Skeletal muscle satellite cell (primary cell): ENCODE measurements at regions not wholly inside any gene's neighbourhood (a gene's known extent, or its start where the extent isn't known, plus 50 kb on each side); places are given as distances from the start of the nearest gene placed in this dataset.
A peak's percentile ranks its signal among the peaks of the same experiment; 100 is the strongest.

Source experiments
- H3K27me3 ChIP-seq: 2 replicates; pipeline ENCODE4 v1.7.0; 2013; ENCODE audit warnings: low read length; ENCODE audit not compliant: control insufficient read depth, insufficient read depth
- H3K36me3 ChIP-seq: 2 replicates; pipeline ENCODE4 v1.7.0; 2013; ENCODE audit warnings: mild to moderate bottlenecking, control low read depth, low read length; ENCODE audit not compliant: insufficient read depth
- H3K4me1 ChIP-seq: 2 replicates; pipeline ENCODE4 v1.7.0; 2013; ENCODE audit warnings: low read length; ENCODE audit not compliant: control insufficient read depth, insufficient read depth
- H3K4me2 ChIP-seq: 2 replicates; pipeline ENCODE4 v1.7.0; 2013; ENCODE audit warnings: mild to moderate bottlenecking, low read length
- H3K4me3 ChIP-seq: 2 replicates; pipeline ENCODE4 v1.7.0; 2013; ENCODE audit warnings: low read length
- H3K9ac ChIP-seq: 2 replicates; pipeline ENCODE4 v1.7.0; 2013; ENCODE audit warnings: mild to moderate bottlenecking, low read depth, low read length, moderate library complexity
- H3K9me3 ChIP-seq: replicated peaks from 2 replicates; pipeline ENCODE4 v1.7.0; 2013; ENCODE audit warnings: mild to moderate bottlenecking, control low read depth, low read length

GRCh38 chr18:75500545-75500944 lies 73.0 kb upstream of the SMIM21 start:
- Histone ChIP-seq H3K27me3 (no peaks in the 10 kb centered on the region), H3K4me2 (no peak overlapping the region), H3K36me3 (no peaks in the 10 kb centered on the region), H3K4me1 (peaks cover 9% of the 10 kb centered on the region), H3K9me3 (no peaks in the 10 kb centered on the region), H3K4me3 (no peak overlapping the region), H3K9ac (no peak overlapping the region)

GRCh38 chr18:75497576-75498235 lies 70.2 kb upstream of the SMIM21 start:
- H3K9me3 ChIP-seq = no peaks in the 10 kb centered on the region
- H3K4me3 ChIP-seq = no peak overlapping the region

GRCh38 chr18:75496151-75496550 lies 68.6 kb upstream of the SMIM21 start:
- no peaks in the 10 kb centered on the region for H3K9me3 ChIP-seq
- no peak overlapping the region for H3K4me3 ChIP-seq
- H3K4me2 ChIP-seq = no peak overlapping the region
- no peaks in the 10 kb centered on the region for H3K36me3 ChIP-seq
- no peaks in the 10 kb centered on the region for H3K27me3 ChIP-seq
- H3K9ac ChIP-seq = no peak overlapping the region
- peaks cover 27% of the 10 kb centered on the region for H3K4me1 ChIP-seq

More at GRCh38 chr18:75497576-75498235, 70.2 kb upstream of the SMIM21 start:
- Histone ChIP-seq H3K36me3 (no peaks in the 10 kb centered on the region), H3K4me1 (peaks cover 16% of the 10 kb centered on the region), H3K27me3 (no peaks in the 10 kb centered on the region), H3K9ac (no peak overlapping the region), H3K4me2 (no peak overlapping the region)

- Histone ChIP-seq H3K9me3 (no peaks in the 10 kb centered on the region), H3K4me2 (no peak overlapping the region), H3K9ac (no peak overlapping the region), H3K36me3 (no peaks in the 10 kb centered on the region), H3K27me3 (no peaks in the 10 kb centered on the region), H3K4me1 (peaks cover 43% of the 10 kb centered on the region), H3K4me3 (no peak overlapping the region)
These were observed 65.3 kb upstream of the SMIM21 start for GRCh38 chr18:75492852-75493251.

- H3K4me2 ChIP-seq = peak overlapping the region; percentile 24
- no peaks in the 10 kb centered on the region for H3K36me3 ChIP-seq
- no peaks in the 10 kb centered on the region for H3K9me3 ChIP-seq
- H3K4me1 ChIP-seq = peaks cover 43% of the 10 kb centered on the region
- no peak overlapping the region for H3K9ac ChIP-seq
- no peaks in the 10 kb centered on the region for H3K27me3 ChIP-seq
- H3K4me3 ChIP-seq = no peak overlapping the region
These were observed 63.9 kb upstream of the SMIM21 start for GRCh38 chr18:75491361-75491760.

GRCh38 chr18:75489493-75490190 lies 62.1 kb upstream of the SMIM21 start:
- no peaks in the 10 kb centered on the region for H3K27me3 ChIP-seq
- H3K9me3 ChIP-seq = no peaks in the 10 kb centered on the region
- H3K36me3 ChIP-seq = no peaks in the 10 kb centered on the region
- peak overlapping the region; percentile 70 for H3K4me2 ChIP-seq
- peaks cover 43% of the 10 kb centered on the region for H3K4me1 ChIP-seq
- H3K9ac ChIP-seq = peak overlapping the region; percentile 84
- H3K4me3 ChIP-seq = peak overlapping the region; percentile 39

- Histone ChIP-seq H3K4me1 (peaks cover 4% of the 10 kb centered on the region), H3K4me2 (no peak overlapping the region), H3K9me3 (peaks cover 3% of the 10 kb centered on the region), H3K4me3 (no peak overlapping the region), H3K9ac (no peak overlapping the region), H3K36me3 (no peaks in the 10 kb centered on the region), H3K27me3 (no peaks in the 10 kb centered on the region)
These were observed 56.2 kb upstream of the SMIM21 start for GRCh38 chr18:75483662-75484061.

GRCh38 chr18:75482880-75483279 lies 55.4 kb upstream of the SMIM21 start:
- Histone ChIP-seq H3K9me3 (peaks cover 3% of the 10 kb centered on the region), H3K27me3 (no peaks in the 10 kb centered on the region), H3K4me1 (no peaks in the 10 kb centered on the region), H3K4me3 (no peak overlapping the region), H3K4me2 (no peak overlapping the region), H3K9ac (no peak overlapping the region), H3K36me3 (no peaks in the 10 kb centered on the region)

- H3K4me1 ChIP-seq = peaks cover 5% of the 10 kb centered on the region
- no peak overlapping the region for H3K4me3 ChIP-seq
These were observed 53.0 kb upstream of the SMIM21 start for GRCh38 chr18:75480487-75480886.

GRCh38 chr18:75478996-75479880 lies 51.7 kb upstream of the SMIM21 start:
- Histone ChIP-seq H3K36me3 (no peaks in the 10 kb centered on the region), H3K27me3 (no peaks in the 10 kb centered on the region), H3K4me2 (no peak overlapping the region), H3K9ac (no peak overlapping the region), H3K9me3 (peaks cover 3% of the 10 kb centered on the region), H3K4me1 (peaks cover 15% of the 10 kb centered on the region), H3K4me3 (no peak overlapping the region)

More at GRCh38 chr18:75480487-75480886, 53.0 kb upstream of the SMIM21 start:
- no peak overlapping the region for H3K4me2 ChIP-seq
- H3K36me3 ChIP-seq = no peaks in the 10 kb centered on the region
- H3K27me3 ChIP-seq = no peaks in the 10 kb centered on the region
- peaks cover 3% of the 10 kb centered on the region for H3K9me3 ChIP-seq
- no peak overlapping the region for H3K9ac ChIP-seq

- Histone ChIP-seq H3K36me3 (no peaks in the 10 kb centered on the region), H3K9ac (no peak overlapping the region), H3K9me3 (no peaks in the 10 kb centered on the region)
These were observed 50.4 kb upstream of the SMIM21 start for GRCh38 chr18:75477900-75478299.

More at GRCh38 chr18:75477900-75478299, 50.4 kb upstream of the SMIM21 start:
- Histone ChIP-seq H3K4me3 (no peak overlapping the region), H3K4me1 (peaks cover 28% of the 10 kb centered on the region), H3K27me3 (no peaks in the 10 kb centered on the region), H3K4me2 (no peak overlapping the region)
